B cell (primary cell): ENCODE measurements at regions not wholly inside any gene's neighbourhood (a gene's known extent, or its start where the extent isn't known, plus 50 kb on each side); places are given as distances from the start of the nearest gene placed in this dataset.

Source experiments
- EZH2 ChIP-seq: IDR thresholded peaks from 2 replicates; pipeline ENCODE4 v1.6.1; 2012; ENCODE audit warnings: borderline replicate concordance, low read depth, mild to moderate bottlenecking, moderate library complexity, low read length; ENCODE audit not compliant: insufficient read depth, poor library complexity, severe bottlenecking
- TF ChIP-seq, protein P1 (sequence below): fragments of 200-600 bp; IDR thresholded peaks from one replicate; pipeline ENCODE4 v1.8.0; 2022; ENCODE audit warnings: antibody characterized with exemption, mild to moderate bottlenecking

DNA sequence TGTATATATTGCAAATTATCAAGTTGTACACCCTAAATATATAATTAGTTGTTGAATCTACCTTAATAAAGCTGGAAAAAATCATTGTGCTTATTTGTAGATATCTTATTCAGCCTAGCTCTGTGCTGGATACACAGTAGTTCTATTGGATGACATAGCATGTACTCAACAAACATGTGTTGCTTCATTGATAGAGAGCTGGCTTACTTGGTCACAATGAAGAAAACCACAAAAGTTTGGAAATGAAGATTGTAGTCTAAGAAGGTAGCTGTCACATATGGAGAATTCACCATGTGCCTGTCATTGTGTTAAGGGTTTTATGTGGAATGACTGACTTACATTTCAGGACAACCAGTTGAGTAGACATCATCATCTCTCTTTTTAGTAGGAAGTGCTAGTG, 278.9 kb downstream of the LMO7 start:
- TF ChIP-seq, protein P1, sequence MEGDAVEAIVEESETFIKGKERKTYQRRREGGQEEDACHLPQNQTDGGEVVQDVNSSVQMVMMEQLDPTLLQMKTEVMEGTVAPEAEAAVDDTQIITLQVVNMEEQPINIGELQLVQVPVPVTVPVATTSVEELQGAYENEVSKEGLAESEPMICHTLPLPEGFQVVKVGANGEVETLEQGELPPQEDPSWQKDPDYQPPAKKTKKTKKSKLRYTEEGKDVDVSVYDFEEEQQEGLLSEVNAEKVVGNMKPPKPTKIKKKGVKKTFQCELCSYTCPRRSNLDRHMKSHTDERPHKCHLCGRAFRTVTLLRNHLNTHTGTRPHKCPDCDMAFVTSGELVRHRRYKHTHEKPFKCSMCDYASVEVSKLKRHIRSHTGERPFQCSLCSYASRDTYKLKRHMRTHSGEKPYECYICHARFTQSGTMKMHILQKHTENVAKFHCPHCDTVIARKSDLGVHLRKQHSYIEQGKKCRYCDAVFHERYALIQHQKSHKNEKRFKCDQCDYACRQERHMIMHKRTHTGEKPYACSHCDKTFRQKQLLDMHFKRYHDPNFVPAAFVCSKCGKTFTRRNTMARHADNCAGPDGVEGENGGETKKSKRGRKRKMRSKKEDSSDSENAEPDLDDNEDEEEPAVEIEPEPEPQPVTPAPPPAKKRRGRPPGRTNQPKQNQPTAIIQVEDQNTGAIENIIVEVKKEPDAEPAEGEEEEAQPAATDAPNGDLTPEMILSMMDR, result no peak
- no peak for TF ChIP-seq EZH2
